ENCODE measurements at regions not wholly inside any gene's neighbourhood (a gene's known extent, or its start where the extent isn't known, plus 50 kb on each side); places are given as distances from the start of the nearest gene placed in this dataset.
"Not testable (repeated sequence)": the region's sequence is repeated elsewhere in the genome, so short reads cannot be mapped to it uniquely, and the experiment has no call there.

DNA sequence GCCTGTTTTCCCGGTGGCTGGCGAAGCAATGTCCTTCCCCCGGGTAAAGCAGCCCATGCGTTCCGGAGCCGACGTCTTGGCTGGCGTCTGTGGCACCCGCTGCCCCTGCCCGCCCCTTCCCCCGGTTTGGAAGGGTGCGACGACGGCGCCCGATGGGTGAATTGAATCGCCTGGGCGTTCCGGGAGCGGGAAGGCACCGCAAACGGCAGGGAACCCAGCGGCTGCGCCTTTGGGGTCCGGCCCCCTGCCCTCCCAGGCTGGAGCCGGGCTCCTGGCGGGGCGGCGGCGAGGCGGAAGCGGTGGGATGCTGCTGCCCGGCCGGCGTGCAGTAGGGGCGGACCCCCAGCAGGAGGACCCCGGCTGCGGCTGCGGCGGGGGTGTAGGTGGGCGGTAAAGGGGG lies 123.6 kb upstream of the RHOU start:
- not testable (repeated sequence) for DNase-seq

DNA sequence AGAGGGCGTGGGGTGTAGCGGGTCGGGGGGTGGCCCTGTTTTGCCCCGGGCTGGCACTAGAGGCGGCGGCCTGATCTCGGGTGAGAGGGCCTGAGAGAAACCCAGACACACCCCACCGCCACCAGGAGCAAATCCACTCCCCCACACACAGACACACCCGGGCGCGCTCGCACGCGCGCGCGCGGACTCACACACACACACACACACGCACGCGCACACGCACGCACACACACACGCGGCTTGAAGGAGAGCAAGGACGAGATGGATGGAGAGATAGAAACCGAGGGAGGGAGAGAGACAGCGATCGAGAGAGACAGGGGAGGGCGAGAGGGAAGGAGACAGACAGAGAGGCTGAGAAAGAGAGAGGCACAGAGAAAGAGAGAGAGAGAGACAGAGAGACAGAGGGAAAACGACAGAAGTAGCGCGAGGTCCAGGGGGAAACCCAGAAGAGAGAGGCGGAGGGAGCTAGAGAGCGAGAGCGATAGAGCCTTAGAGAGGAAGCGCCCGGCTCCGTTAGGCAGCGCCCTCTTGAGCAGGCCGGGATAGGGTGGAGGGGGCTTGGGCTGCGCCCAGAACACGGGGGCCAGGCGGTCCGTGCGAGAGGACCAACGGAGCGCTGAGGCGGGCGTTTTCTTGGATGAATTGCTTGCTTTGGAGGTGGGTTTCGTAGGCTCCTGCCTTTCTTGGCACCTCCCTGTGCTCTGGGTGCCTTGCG lies 113.1 kb upstream of the RHOU start:
- not testable (repeated sequence) for DNase-seq

DNA sequence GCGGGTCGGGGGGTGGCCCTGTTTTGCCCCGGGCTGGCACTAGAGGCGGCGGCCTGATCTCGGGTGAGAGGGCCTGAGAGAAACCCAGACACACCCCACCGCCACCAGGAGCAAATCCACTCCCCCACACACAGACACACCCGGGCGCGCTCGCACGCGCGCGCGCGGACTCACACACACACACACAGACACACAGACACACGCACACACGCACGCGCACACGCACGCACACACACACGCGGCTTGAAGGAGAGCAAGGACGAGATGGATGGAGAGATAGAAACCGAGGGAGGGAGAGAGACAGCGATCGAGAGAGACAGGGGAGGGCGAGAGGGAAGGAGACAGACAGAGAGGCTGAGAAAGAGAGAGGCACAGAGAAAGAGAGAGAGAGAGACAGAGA lies 108.8 kb upstream of the RHOU start:
- not testable (repeated sequence) for DNase-seq

DNA sequence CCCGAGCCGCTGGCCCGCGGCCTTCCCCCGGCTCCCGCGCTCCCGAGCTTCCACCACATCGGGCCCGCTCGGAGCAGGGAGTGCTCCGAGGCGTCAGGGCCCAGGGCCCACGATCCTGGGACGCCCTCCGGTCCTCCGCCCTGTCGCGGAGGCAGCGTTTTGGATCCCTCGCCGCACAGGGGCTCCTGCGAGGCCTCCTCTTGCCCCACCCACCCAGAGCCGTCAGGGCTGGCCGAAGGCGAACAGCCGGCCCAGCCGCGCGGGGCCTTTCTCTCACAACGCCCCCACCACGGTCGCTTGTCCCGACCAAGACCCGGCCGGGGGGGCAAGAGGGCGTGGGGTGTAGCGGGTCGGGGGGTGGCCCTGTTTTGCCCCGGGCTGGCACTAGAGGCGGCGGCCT lies 102.4 kb upstream of the RHOU start:
- not testable (repeated sequence) for DNase-seq

DNA sequence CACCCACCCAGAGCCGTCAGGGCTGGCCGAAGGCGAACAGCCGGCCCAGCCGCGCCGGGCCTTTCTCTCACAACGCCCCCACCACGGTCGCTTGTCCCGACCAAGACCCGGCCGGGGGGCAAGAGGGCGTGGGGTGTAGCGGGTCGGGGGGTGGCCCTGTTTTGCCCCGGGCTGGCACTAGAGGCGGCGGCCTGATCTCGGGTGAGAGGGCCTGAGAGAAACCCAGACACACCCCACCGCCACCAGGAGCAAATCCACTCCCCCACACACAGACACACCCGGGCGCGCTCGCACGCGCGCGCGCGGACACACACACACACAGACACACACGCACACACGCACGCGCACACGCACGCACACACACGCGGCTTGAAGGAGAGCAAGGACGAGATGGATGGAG lies 100.0 kb upstream of the RHOU start:
- DNase-seq: not testable (repeated sequence)

DNA sequence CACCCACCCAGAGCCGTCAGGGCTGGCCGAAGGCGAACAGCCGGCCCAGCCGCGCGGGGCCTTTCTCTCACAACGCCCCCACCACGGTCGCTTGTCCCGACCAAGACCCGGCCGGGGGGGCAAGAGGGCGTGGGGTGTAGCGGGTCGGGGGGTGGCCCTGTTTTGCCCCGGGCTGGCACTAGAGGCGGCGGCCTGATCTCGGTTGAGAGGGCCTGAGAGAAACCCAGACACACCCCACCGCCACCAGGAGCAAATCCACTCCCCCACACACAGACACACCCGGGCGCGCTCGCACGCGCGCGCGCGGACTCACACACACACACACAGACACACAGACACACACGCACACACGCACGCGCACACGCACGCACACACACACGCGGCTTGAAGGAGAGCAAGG lies 97.8 kb upstream of the RHOU start:
- DNase-seq: not testable (repeated sequence)

DNA sequence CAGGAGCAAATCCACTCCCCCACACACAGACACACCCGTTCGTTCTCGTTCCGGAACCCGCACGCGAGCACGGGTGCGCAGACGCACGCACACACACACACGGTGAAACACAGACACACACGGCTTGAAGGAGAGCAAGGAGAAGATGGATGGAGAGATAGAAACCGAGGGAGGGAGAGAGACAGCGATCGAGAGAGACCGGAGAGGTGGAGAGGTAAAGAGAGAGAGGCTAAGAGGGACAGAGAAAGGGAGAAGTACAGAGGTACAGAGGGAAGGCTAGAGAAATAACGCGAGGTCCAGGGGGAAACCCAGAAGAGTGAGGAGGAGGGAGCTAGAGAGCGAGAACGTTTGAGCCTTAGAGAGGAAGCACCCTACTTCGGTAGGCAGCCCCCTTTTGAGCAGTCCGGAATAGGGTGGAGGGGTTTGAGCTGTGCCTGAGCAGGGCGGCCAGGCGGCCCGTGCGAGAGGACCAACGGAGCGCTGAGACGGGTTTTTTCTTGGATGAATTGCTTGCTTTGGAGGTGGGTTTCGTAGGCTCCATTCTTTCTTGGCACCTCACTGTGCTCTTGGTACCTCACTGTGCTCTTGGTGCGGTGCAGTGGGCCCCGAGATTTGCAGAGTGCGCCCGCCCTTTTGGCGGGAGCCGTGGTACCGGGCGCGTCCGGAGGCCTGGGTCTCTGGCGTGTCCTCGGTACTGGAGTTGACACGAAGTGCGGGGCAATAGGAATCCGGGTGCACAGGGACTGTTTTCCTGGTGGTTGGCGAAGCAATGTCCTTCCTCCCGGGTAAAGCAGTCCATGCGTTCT lies 88.4 kb upstream of the RHOU start:
- DNase-seq: peak; percentile 56

DNA sequence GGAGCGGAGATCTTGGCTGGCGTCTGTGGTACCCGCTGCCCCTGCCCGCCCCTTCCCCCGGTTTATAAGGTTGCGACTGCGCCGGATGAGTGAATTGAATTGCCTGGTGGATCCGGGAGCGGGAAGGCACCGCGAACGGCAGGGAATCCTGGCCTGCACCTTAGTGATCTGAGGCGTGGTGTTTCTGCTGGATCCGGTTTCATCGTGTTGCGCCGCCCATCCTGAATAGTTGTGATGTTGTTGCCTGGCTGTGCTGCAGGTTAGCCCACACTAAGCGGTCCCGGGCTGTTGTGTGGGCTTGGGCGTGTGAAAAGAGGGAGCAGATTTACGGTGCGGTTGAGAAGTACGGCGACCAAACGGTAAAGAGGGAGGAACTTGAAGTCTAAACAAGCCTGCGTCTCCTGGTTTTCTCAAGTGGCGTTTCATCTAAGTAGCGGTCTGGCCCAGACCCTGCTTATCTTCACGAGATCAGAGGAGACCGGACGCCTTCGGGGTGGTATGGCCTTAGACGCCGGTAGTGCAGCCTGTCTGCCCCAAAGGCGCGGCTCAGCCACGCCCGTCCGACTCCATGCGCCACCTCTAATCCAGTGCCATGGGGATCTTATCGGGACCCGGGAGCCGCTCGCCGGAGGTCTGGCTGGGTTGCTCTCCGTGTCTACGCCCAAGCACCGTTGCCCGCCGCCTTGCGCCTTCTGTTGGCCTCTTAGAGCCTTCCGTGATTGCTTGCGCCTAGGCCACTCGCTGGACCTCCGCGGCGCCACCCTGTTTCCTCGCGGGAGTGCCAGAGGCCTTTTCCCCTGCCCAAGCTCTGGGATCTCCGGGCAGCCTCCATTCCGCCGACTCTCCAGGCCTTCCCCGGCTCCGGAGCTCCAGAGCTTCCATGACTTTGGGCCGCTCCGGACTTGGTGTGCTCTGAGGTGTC lies 87.5 kb upstream of the RHOU start:
- peak; percentile 64 for DNase-seq

DNA sequence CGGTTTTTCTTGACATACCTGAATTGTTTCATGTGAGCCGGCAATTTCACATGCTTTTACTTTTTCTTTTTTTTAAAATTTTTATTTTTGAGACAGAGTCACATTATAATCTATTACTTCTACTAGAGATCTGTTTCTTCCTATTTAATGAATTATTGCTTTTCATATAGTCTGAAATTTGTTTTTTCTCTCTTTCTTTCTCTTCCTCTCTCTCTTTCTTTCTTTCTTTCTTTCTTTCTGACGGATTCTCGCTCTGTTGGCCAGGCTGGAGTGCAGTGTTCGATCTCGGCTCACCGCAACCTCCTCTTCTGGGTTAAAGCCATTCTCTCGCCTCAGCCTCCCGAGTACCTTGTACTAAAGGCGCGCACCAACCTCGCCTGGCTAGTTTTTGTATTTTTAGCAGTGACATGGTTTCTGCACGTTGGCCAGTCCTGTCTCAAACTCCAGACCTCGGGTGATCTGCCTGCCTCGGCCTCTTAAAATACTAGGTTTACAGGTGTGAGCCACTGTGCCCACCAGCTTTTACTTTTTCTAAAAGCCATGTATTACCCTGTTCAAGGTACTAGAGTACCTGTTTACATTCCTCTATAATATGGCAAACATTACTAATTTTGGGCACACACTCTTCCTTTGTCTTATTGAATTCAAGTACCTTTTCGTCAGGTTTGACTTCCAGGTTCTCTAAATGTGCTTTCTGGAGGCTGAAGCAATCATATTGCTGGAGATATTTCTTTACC lies 86.5 kb upstream of the RHOU start:
- no peak for DNase-seq

DNA sequence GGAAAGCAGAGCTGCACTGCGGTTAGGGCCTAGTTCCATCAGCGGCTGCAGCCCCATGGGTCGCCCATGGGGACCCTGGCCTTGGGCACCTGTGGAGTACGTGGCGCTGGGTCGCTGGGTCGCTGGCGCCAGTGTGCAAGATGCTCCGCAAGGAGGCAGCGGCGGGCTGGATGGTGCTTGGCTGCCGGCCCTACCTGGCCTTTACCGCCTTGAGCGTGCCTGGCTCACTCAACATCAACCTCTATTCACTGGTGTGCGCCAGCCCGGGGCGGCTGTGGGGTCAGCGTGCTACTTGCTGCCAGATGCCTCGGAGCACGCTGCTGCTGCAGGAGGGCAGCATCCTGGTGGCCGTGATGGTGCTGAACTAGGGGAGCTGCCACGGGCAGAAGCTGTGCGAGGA lies 85.1 kb upstream of the RHOU start:
- peak; percentile 8 for DNase-seq

DNA sequence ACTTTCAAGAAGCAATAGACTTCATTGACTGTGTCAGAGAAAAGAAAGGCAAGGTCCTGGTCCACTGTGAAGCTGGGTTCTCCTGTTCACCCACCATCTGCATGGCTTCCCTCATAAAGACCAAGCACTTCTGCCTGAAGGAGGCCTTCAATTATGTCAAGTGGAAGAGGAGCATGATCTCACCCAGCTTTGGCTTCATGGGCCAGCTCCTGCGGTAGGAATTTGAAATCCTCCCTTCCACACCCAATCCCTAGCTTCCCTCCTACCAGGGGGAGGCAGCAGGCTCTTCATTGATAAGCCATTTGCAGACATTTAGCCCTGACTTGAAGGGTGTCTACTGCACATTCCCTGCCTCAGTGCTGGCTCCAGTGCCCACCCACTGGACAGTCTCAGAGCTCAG lies 84.3 kb upstream of the RHOU start:
- no peak for DNase-seq

DNA sequence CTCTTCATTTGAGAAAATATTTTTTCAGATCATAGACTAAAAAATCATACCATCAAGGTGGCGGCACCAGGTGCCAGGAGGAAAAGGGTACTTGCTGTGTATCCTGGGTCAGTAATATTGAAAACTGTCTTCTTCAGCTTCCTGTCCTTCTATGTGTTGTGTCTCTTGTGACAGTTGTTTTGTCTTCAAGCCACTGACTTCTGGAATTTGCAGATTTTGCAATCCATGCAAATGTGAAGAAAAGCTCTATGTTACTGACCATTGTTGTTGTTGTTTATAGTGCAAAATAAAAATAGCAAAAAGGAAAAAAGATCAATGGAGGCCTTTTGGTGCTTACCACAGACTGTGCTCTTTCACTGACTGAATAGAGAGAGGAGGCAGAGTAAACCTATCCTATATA lies 83.2 kb upstream of the RHOU start:
- no peak for DNase-seq

DNA sequence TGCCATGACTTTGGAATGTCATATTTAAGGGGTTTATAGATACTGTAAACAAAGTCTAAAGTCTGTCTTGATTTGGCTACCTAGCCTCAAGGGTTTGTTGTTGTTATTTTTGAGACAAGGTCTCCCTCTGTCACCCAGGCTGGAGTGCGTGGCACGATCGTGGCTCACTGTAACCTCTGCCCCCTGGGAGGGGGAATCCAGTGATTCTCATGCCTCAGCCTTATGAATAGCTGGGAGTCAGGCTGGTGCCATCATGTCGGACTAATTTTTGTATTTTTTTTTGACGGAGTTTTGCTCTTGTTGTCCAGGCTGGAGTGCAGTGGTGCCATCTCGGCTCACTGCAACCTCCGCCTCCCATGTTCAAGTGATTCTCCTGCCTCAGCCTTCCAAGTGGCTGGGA lies 82.2 kb upstream of the RHOU start:
- not testable (repeated sequence) for DNase-seq

DNA sequence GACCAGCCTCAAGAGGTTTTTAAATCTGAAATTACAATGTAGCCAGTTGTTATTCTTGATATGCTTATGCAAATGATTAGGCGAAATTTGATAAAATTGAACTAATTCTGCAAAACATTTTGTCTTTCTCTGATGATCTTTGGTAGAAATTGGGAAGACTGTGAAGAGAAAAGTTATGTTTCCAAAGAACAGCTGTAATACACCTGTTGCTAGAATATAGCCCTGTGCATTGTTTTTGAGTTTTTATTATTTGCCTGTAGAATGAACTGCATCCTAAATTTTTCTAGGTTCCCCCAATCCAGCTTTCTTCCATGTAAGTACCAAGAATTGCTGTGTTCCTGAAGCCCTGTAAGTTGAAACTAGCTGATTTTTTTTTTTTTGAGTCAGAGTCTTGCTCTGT lies 81.5 kb upstream of the RHOU start:
- DNase-seq: no peak

DNA sequence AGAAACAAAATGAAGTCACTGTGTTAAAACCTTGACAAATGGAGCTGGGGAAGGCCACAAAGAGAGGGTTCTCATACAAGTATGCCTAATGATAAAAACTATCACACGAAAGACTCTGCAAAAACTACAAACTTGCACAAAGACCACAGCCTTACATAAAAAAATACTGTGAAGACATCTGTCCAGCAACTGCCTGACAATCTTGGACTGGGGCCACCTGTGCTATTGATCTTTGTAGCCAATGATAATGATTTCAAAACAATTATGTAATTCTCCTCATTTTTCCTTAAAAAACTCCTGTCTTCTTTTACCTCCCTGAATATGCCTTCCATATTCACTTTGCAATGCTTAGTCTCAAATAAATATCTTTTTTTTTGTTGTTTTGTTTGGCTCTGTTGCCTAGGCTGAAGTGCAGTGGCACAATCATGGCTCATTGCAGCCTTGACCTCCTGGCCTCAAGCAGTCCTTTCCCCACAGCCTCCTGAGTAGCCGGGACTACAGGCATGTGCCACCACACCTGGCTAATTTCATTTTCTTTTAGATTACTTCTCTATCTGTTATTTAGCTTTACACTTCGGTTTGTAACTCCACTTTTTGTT lies 79.4 kb upstream of the RHOU start:
- no peak for DNase-seq

DNA sequence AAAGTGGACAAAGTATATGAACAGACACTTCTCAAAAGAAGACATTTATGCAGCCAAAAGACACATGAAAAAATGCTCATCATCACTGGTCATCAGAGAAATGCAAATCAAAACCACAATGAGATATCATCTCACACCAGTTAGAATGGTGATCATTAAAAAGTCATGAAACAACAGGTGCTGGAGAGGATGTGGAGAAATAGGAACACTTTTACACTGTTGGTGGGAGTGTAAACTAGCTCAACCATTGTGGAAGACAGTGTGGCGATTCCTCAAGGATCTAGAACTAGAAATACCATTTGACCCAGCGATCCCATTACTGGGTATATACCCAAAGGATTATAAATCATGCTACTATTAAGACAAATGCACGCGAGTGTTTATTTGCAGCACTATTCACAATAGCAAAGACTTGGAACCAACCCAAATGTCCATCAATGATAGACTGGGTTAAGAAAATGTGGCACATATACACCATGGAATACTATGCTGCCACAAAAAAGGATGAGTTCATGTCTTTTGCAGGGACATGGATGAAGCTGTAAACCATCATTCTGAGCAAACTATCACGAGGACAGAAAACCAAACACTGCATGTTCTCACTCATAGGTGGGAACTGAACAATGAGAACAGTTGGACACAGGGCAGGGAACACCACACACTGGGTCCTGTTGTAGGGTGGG lies 73.1 kb upstream of the RHOU start:
- not testable (repeated sequence) for DNase-seq

DNA sequence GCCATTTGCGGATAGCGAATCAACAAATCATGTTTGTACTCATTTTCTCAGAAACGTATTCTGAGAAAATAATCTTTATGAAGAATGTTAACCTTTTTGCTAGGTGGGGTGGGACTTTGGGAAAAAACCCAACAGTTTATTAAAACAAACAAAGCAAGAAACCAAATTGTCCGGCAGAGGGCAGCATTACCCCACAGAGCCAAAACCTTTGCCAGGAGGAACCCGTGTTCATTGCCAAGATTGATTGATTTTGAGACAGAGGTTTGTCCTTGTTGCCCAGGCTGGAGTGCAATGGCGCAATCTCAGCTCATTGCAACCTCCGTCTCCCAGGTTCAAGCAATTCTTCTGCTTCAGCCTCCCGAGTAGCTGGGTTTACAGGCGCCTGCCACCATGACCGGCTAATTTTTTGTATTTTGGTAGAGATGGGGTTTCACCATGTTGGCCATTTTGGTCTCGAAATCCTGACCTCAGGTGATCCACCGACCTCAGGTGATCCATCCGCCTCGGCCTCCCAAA lies 70.8 kb upstream of the RHOU start:
- peak; percentile 87 for DNase-seq

DNA sequence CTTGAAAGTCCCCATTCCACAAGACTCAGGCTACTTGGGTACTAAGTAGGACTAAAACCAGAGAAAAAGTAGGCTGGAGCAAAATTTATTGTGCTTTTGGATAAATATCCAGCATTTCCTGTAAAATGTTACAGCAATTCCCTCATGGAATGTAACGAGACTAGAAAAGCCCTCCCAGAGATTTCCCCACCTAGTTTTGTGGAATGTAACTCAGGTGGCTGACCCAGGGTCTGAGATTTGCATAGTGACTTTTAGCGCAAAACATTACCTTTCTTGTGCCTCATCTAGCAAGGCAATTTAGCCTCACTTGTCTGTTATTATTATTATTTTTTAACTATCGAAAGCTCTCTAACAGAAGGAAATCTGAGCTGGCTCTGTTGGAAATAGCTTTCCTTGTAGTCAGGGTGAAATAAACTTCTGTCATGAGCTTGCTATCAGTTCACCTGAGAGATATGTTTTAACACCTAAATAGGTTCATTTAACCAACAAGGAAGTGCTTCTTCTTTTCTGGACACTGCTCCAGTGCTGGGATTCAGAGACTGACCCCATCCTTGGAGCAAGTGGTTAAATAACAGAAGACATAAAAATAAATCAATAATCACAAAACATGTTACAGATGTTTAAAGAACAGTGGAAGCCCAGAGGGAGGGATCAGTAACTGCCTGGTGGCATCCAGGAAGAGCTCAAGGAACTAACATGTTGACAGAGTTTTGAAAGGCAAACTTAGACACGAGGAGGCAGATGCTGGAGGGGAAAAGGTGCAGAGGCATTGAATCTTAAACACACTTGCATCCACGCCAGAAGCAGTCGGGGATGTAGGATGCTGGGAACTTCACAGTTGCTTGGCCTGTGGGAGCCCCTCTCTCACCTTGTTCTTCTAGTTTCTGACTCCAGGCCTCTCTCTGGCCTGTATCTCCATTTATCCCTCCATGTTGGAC lies 68.3 kb upstream of the RHOU start:
- DNase-seq: no peak

DNA sequence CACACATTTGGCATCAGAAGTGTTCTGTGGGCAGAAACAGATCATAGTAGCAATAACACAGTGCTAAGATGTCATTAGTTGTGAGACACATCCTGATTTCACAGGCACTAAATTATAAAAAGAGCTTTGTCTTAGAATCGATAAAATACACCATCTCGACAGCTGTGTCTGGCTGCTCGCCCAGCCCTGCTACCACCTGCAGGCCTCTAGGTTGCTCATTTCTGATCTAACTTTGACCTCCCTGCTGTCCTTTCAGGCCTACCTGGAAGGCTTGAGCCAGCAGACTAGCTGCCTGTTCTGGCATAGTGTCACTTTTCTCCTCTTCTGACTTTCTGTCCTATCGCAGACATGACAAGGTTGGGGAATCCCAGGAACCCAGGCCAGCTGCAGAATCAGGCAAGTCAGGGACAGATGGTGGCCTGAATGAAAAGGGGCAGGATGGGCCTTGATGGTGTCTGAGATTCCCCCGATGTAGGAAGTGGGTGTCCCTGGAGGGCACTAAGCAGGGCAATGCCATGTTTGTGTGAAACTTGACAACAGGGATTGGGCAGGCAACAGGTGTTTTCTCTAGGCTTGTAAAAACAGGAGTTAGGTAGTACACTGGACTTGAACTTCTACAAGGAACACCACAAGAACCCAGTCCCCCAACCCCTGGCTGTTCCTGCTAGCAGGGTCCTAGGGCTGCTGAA lies 66.6 kb upstream of the RHOU start:
- DNase-seq: no peak

DNA sequence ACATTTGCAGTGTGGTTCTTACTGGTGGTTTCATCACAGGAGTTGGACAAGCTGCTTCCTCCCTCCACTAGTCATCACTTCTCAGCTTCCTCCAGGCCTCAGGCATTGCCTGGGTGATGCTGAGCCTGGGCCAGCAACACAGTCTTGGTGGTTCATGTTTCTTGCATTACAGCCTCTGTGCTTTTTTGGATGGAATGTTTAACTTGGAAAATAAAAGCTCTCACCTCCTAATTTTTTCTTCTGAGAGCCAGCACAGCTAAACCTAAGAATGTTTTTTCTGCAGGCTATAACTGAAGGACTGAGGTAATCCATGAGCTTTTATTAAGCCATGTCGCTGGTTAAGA lies 66.1 kb upstream of the RHOU start:
- peak; percentile 42 for DNase-seq
